Endothelial cell of umbilical vein (primary cell): ENCODE measurements at regions not wholly inside any gene's neighbourhood (a gene's known extent, or its start where the extent isn't known, plus 50 kb on each side); places are given as distances from the start of the nearest gene placed in this dataset.

Source experiments
- BruUV-seq: library from RNA; stranded (reverse); fragments of 400-500 nt; replicated peaks from 2 replicates; lab custom pipeline; 2021; lab: Mats Ljungman, UMichigan
- CTCF ChIA-PET: fragments of 300-600, 350-600 bp; sonication (Branson Sonifier 250); formaldehyde crosslinking; loops from one replicate; lab custom pipeline; 2021; ENCODE audit warnings: antibody characterized with exemption, inconsistent platforms; lab: Charles Lee
- POLR2A ChIA-PET: fragments of 300-600, 350-600 bp; sonication (Branson Sonifier 250); formaldehyde crosslinking; loops from one replicate; lab custom pipeline; 2021; ENCODE audit warnings: antibody characterized with exemption, inconsistent platforms; lab: Charles Lee
- DNase-seq: peaks from one replicate; pipeline ENCODE4 v3.0.0-alpha.2; 2011; ENCODE audit warnings: low read depth, low spot score
- FAIRE-seq: peaks from 2 replicates; lab custom pipeline; 2011; peaks lifted over from hg19 to GRCh38; lab: Jason Lieb, UNC
- H2AFZ ChIP-seq: 2 replicates; pipeline ENCODE4 v1.6.0; 2012; ENCODE audit warnings: low read depth, low read length, control low read depth, inconsistent platforms
- H3K27ac ChIP-seq: 2 replicates; pipeline ENCODE4 v1.5.1; 2011; ENCODE audit warnings: low read depth, mild to moderate bottlenecking, control low read depth, low read length, moderate library complexity; ENCODE audit not compliant: insufficient read depth
- H3K27me3 ChIP-seq, 2 experiments: 2 replicates each; pipeline versions ENCODE4 v1.6.0 to v1.6.1; 2011; ENCODE audit warnings: low read length in 2 of 2, mixed read lengths in 1 of 2; ENCODE audit not compliant: control insufficient read depth in 2 of 2, insufficient read depth in 2 of 2
- H3K36me3 ChIP-seq, 2 experiments: 2 replicates in 1 of 2; 3 replicates in 1 of 2; pipeline ENCODE4 v1.5.1; 2011; ENCODE audit warnings: low read length in 2 of 2, mild to moderate bottlenecking in 1 of 2, moderate library complexity in 1 of 2; ENCODE audit not compliant: control insufficient read depth in 2 of 2, insufficient read depth in 2 of 2; ENCODE audit errors: extremely low read depth in 1 of 2
- H3K4me1 ChIP-seq: 3 replicates; pipeline ENCODE4 v1.5.1; 2011; ENCODE audit warnings: mild to moderate bottlenecking, low read length; ENCODE audit not compliant: control insufficient read depth, insufficient read depth; ENCODE audit errors: extremely low read depth
- H3K4me2 ChIP-seq: 2 replicates; pipeline ENCODE4 v1.6.1; 2011; ENCODE audit warnings: low read length, control low read depth, mixed read lengths; ENCODE audit not compliant: insufficient read depth
- H3K4me3 ChIP-seq, 3 experiments: fragments of 200-600 bp in 1 of 3; sonication (generic), shearing (Covaris generic) in 1 of 3; replicated peaks in 1 of 3; 2 replicates each; pipeline ENCODE4 v1.5.1; 2011 to 2016; ENCODE audit warnings: control low read depth in 3 of 3, low read length in 3 of 3, mild to moderate bottlenecking in 2 of 3, inconsistent platforms in 1 of 3, low read depth in 1 of 3, moderate library complexity in 1 of 3; ENCODE audit not compliant: insufficient read depth in 1 of 3
- H3K79me2 ChIP-seq: 2 replicates; pipeline ENCODE4 v1.6.0; 2012; ENCODE audit warnings: low read length, inconsistent platforms; ENCODE audit not compliant: control insufficient read depth, insufficient read depth
- H3K9ac ChIP-seq: replicated peaks from 2 replicates; pipeline ENCODE3; 2011; ENCODE audit warnings: low read length, control low read depth; ENCODE audit not compliant: insufficient read depth; ENCODE audit errors: extremely low read depth
- H3K9me1 ChIP-seq: replicated peaks from 3 replicates; pipeline ENCODE4 v1.6.0; 2011; ENCODE audit warnings: mild to moderate bottlenecking, low read length; ENCODE audit not compliant: control insufficient read depth, insufficient read depth; ENCODE audit errors: extremely low read depth
- H3K9me3 ChIP-seq: replicated peaks from 2 replicates; pipeline ENCODE4 v1.5.1; 2012; ENCODE audit warnings: low read length, inconsistent platforms; ENCODE audit not compliant: control insufficient read depth, insufficient read depth
- H4K20me1 ChIP-seq: replicated peaks from 2 replicates; pipeline ENCODE3; 2011; ENCODE audit warnings: mild to moderate bottlenecking, low read length; ENCODE audit not compliant: control insufficient read depth, insufficient read depth; ENCODE audit errors: extremely low read depth
- EZH2 ChIP-seq: IDR thresholded peaks from 2 replicates; pipeline ENCODE4 v1.6.1; 2012; ENCODE audit warnings: borderline replicate concordance, low read depth, mild to moderate bottlenecking, moderate library complexity, low read length, inconsistent platforms; ENCODE audit not compliant: severe bottlenecking
- GATA2 ChIP-seq: IDR thresholded peaks from 2 replicates; pipeline ENCODE4 v1.7.0; 2011; ENCODE audit warnings: low read depth, mild to moderate bottlenecking, moderate library complexity, mixed read lengths, low read length; ENCODE audit not compliant: insufficient read length, insufficient read depth
- JUN ChIP-seq: IDR thresholded peaks from 2 replicates; pipeline ENCODE4 v1.6.1; 2011; ENCODE audit warnings: borderline replicate concordance, low read depth; ENCODE audit not compliant: insufficient read length, insufficient read depth
- POLR2A ChIP-seq: IDR thresholded peaks from 2 replicates; pipeline ENCODE4 v1.6.1; 2012; ENCODE audit warnings: low read depth, mild to moderate bottlenecking, control low read depth, low read length
- POLR2AphosphoS5 ChIP-seq: IDR thresholded peaks from 2 replicates; pipeline ENCODE4 v1.6.1; 2012; ENCODE audit warnings: low read depth, mild to moderate bottlenecking, control low read depth, low read length, moderate library complexity; ENCODE audit not compliant: insufficient read depth
- dilution Hi-C: fragments of 300-500 bp; cut with MboI; formaldehyde crosslinking; loops from one replicate; pipeline ENCODE4 v1.15.0; 2019; ENCODE audit warnings: low sequenced_read_pairs; ENCODE audit not compliant: extremely low pct_ligation_motif_present
- intact Hi-C: fragments of 100-400 bp; cut with micrococcal nuclease; formaldehyde crosslinking; loops from one replicate; pipeline ENCODE4 v1.10.0; 2022
- TF ChIP-seq, protein P1 (sequence below): IDR thresholded peaks from 2 replicates; pipeline ENCODE4 v1.6.1; 2011; ENCODE audit not compliant: insufficient read depth, insufficient read length
- TF ChIP-seq, protein P2 (sequence below), 2 donors: IDR thresholded peaks; 1 replicate in 1 of 2; 2 replicates in 1 of 2; pipeline ENCODE4 v1.5.1; 2011; ENCODE audit warnings: low read length in 2 of 2, mild to moderate bottlenecking in 2 of 2, moderate library complexity in 2 of 2, control low read depth in 1 of 2, inconsistent platforms in 1 of 2, low read depth in 1 of 2; ENCODE audit not compliant: insufficient read depth in 1 of 2; ENCODE audit errors: extremely low read depth in 1 of 2

DNA sequence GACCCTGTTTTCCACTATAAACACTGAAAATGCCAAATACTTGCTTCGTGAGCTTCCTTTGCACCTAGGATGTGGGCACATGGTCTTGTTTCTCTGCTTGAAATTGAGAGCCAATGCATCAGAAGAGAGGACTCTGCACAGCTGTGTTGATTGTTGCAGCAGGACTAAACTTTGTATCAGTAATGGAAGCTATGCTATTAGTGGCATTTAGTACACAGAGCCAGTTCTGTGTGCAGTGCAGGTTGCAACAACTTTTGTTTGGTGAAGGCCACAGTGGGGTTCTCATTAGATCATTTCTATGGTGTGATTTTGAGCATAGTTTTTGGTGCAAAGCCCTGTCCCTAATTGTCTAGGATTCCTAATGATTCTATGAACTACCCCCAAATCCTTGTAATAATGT is 54.4 kb upstream of the ANKRD17 start:
- H3K9me1 ChIP-seq, result no peaks in the 10 kb centered on the region
- H4K20me1 ChIP-seq, result no peaks in the 10 kb centered on the region
- H3K36me3 ChIP-seq, result no peaks in the 10 kb centered on the region
- peaks cover 0 to 2% of the 10 kb centered on the region in 2 experiments for H3K27me3 ChIP-seq
- H3K79me2 ChIP-seq, result no peaks in the 10 kb centered on the region
- ChIA-PET POLR2A (no interaction called here), CTCF (interaction anchor here (1.4 to 3.4 kb wide), 6 partner anchors 29 to 822 kb away, joined by 3 to 18 read pairs (median 6); no protein-coding TSS in a partner anchor)
- no peak overlapping the region for H3K9ac ChIP-seq
- no peak overlapping the region for H2AFZ ChIP-seq
- DNase-seq (no peak), FAIRE-seq (no peak)
- no peak overlapping the region for H3K4me2 ChIP-seq
- dilution Hi-C loops, result no loop called here
- intact Hi-C loops, result no loop called here
- TF ChIP-seq POLR2AphosphoS5 (no peak), EZH2 (no peak), JUN (no peak), POLR2A (no peak), GATA2 (no peak)
- TF ChIP-seq, protein P1, sequence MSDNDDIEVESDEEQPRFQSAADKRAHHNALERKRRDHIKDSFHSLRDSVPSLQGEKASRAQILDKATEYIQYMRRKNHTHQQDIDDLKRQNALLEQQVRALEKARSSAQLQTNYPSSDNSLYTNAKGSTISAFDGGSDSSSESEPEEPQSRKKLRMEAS, result no peak
- no peak overlapping the region for H3K27ac ChIP-seq
- no peaks in the 10 kb centered on the region for H3K9me3 ChIP-seq
- H3K4me3 ChIP-seq, result no peak overlapping the region
- BruUV-seq, result no TSS peak
- peaks cover 2% of the 10 kb centered on the region for H3K4me1 ChIP-seq

GRCh38 chr4:73311428-73311827 is 52.8 kb upstream of the ANKRD17 start:
- Histone ChIP-seq H4K20me1 (no peaks in the 10 kb centered on the region), H2AFZ (no peak overlapping the region), H3K9me1 (no peaks in the 10 kb centered on the region), H3K9ac (no peak overlapping the region), H3K9me3 (no peaks in the 10 kb centered on the region), H3K79me2 (no peaks in the 10 kb centered on the region), H3K27ac (no peak overlapping the region), H3K36me3 (no peaks in the 10 kb centered on the region), H3K4me3 (no peak overlapping the region), H3K4me2 (no peak overlapping the region), H3K4me1 (peaks cover 2% of the 10 kb centered on the region), H3K27me3 (peaks cover 0 to 2% of the 10 kb centered on the region in 2 experiments)
- no TSS peak for BruUV-seq
- CTCF ChIA-PET, result interaction anchor here (1.3 to 2.0 kb wide), 4 partner anchors 30 to 343 kb away, joined by 4 to 11 read pairs (median 7); no protein-coding TSS in a partner anchor
- DNase-seq, result peak; percentile 65
- intact Hi-C loops (loop anchor here (1.0 to 2.0 kb wide), 4 partner anchors 135 to 823 kb away; no protein-coding TSS in a partner anchor), dilution Hi-C loops (no loop called here)
- no peak for TF ChIP-seq JUN
- TF ChIP-seq, protein P2, sequence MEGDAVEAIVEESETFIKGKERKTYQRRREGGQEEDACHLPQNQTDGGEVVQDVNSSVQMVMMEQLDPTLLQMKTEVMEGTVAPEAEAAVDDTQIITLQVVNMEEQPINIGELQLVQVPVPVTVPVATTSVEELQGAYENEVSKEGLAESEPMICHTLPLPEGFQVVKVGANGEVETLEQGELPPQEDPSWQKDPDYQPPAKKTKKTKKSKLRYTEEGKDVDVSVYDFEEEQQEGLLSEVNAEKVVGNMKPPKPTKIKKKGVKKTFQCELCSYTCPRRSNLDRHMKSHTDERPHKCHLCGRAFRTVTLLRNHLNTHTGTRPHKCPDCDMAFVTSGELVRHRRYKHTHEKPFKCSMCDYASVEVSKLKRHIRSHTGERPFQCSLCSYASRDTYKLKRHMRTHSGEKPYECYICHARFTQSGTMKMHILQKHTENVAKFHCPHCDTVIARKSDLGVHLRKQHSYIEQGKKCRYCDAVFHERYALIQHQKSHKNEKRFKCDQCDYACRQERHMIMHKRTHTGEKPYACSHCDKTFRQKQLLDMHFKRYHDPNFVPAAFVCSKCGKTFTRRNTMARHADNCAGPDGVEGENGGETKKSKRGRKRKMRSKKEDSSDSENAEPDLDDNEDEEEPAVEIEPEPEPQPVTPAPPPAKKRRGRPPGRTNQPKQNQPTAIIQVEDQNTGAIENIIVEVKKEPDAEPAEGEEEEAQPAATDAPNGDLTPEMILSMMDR (IDR thresholded peaks at IDR 0.05; ENCODE audit: extremely low read depth in 1 of 2, insufficient read depth in 1 of 2, low read depth in 1 of 2, low read length in 2 of 2), result peak; percentile 4 to 6
- POLR2A ChIA-PET, result no interaction called here
- peak; percentile 62 for FAIRE-seq
